HG03354 (cell line): ENCODE measurements at regions not wholly inside any gene's neighbourhood (a gene's known extent, or its start where the extent isn't known, plus 50 kb on each side); places are given as distances from the start of the nearest gene placed in this dataset.

Source experiments
- ATAC-seq: cut with Tn5 transposase; IDR thresholded peaks from one replicate; pipeline ENCODE4 v1.9.1; 2021; ENCODE audit warnings: mild to moderate bottlenecking; ENCODE audit not compliant: unreplicated experiment, poor library complexity, severe bottlenecking

- no peak for ATAC-seq
Observed at GRCh38 chr4:117311989-117312388, 226.6 kb upstream of the TRAM1L1 start.

- no peak for ATAC-seq
Observed at GRCh38 chr4:117324851-117325491, 239.6 kb upstream of the TRAM1L1 start.

- no peak for ATAC-seq
Observed at GRCh38 chr4:117326091-117326490, 240.7 kb upstream of the TRAM1L1 start.

- ATAC-seq: no peak
Observed at GRCh38 chr4:117327491-117327890, 242.1 kb upstream of the TRAM1L1 start.

- no peak for ATAC-seq
Observed at GRCh38 chr4:117328333-117328732, 243.0 kb upstream of the TRAM1L1 start.

GRCh38 chr4:117331817-117332216 is 246.4 kb upstream of the TRAM1L1 start:
- ATAC-seq: no peak

GRCh38 chr4:117334451-117335188 is 249.2 kb upstream of the TRAM1L1 start:
- no peak for ATAC-seq

GRCh38 chr4:117357437-117357836 is 272.1 kb upstream of the TRAM1L1 start:
- no peak for ATAC-seq

- no peak for ATAC-seq
Observed at GRCh38 chr4:117357866-117358265, 272.5 kb upstream of the TRAM1L1 start.

GRCh38 chr4:117370944-117371668 is 285.7 kb upstream of the TRAM1L1 start:
- ATAC-seq: no peak

- no peak for ATAC-seq
Observed at GRCh38 chr4:117375101-117375500, 289.7 kb upstream of the TRAM1L1 start.

- ATAC-seq: no peak
Observed at GRCh38 chr4:117376692-117377091, 291.3 kb upstream of the TRAM1L1 start.

- ATAC-seq: no peak
Observed at GRCh38 chr4:117378942-117379341, 293.6 kb upstream of the TRAM1L1 start.

- ATAC-seq: no peak
Observed at GRCh38 chr4:117383468-117383867, 298.1 kb upstream of the TRAM1L1 start.

GRCh38 chr4:117385526-117385925 is 300.1 kb upstream of the TRAM1L1 start:
- no peak for ATAC-seq

GRCh38 chr4:117387072-117387471 is 301.7 kb upstream of the TRAM1L1 start:
- ATAC-seq: no peak

GRCh38 chr4:117400039-117400835 is 314.9 kb upstream of the TRAM1L1 start:
- ATAC-seq: no peak

- no peak for ATAC-seq
Observed at GRCh38 chr4:117412661-117413060, 327.3 kb upstream of the TRAM1L1 start.

GRCh38 chr4:117417856-117418255 is 332.5 kb upstream of the TRAM1L1 start:
- no peak for ATAC-seq

- no peak for ATAC-seq
Observed at GRCh38 chr4:117420948-117421347, 335.6 kb upstream of the TRAM1L1 start.
